Karpas-422 (cell line): ENCODE measurements at regions not wholly inside any gene's neighbourhood (a gene's known extent, or its start where the extent isn't known, plus 50 kb on each side); places are given as distances from the start of the nearest gene placed in this dataset.
"Not testable (repeated sequence)": the region's sequence is repeated elsewhere in the genome, so short reads cannot be mapped to it uniquely, and the experiment has no call there.

Source experiments
- DNase-seq: peaks from one replicate; pipeline ENCODE4 v3.0.0-alpha.2; 2015
- H2AFZ ChIP-seq: fragments of 200-600 bp; sonication (generic); 2 replicates; pipeline ENCODE4 v1.6.1; 2014; ENCODE audit warnings: antibody characterized with exemption, low read length, mixed read lengths
- H3K27ac ChIP-seq: fragments of 200-600 bp; sonication (generic); 2 replicates; pipeline ENCODE4 v1.5.1; 2014; ENCODE audit warnings: mild to moderate bottlenecking, low read length, moderate library complexity
- H3K27me3 ChIP-seq: fragments of 200-600 bp; sonication (generic); 2 replicates; pipeline ENCODE4 v1.6.1; 2014; ENCODE audit warnings: low read length, mixed read lengths
- H3K36me3 ChIP-seq: fragments of 200-600 bp; sonication (generic); 2 replicates; pipeline ENCODE4 v1.6.1; 2014; ENCODE audit warnings: low read length, mixed read lengths; ENCODE audit not compliant: insufficient read depth
- H3K4me1 ChIP-seq: fragments of 200-600 bp; sonication (generic); 2 replicates; pipeline ENCODE4 v1.6.1; 2014; ENCODE audit warnings: mild to moderate bottlenecking, low read length, mixed read lengths
- H3K4me2 ChIP-seq: fragments of 200-600 bp; sonication (generic); 2 replicates; pipeline ENCODE4 v1.6.1; 2014; ENCODE audit warnings: low read length, low read depth, mild to moderate bottlenecking; ENCODE audit not compliant: poor library complexity, severe bottlenecking
- H3K4me3 ChIP-seq: fragments of 200-600 bp; sonication (generic); 2 replicates; pipeline ENCODE4 v1.5.1; 2014; ENCODE audit warnings: mild to moderate bottlenecking, antibody characterized with exemption, low read length, mixed read lengths
- H3K79me2 ChIP-seq: fragments of 200-600 bp; sonication (generic); 2 replicates; pipeline ENCODE4 v1.6.1; 2014; ENCODE audit warnings: mild to moderate bottlenecking, low read length, mixed read lengths
- H3K9ac ChIP-seq: fragments of 200-600 bp; sonication (generic); 2 replicates; pipeline ENCODE4 v1.6.0; 2014; ENCODE audit warnings: low read length
- H3K9me2 ChIP-seq: fragments of 200-600 bp; sonication (generic), shearing (Covaris generic); replicated peaks from 2 replicates; pipeline ENCODE4 v1.6.0; 2014; ENCODE audit warnings: mild to moderate bottlenecking, low read length, moderate library complexity; ENCODE audit not compliant: insufficient read depth
- H3K9me3 ChIP-seq: fragments of 300-700, 200-600 bp; sonication (generic); 2 replicates; pipeline ENCODE4 v1.6.1; 2014; ENCODE audit warnings: low read length, mixed read lengths
- H4K20me1 ChIP-seq: fragments of 200-600 bp; sonication (generic); 2 replicates; pipeline ENCODE4 v1.6.1; 2014; ENCODE audit warnings: mild to moderate bottlenecking, antibody characterized with exemption, low read length, low read depth; ENCODE audit not compliant: insufficient read depth

DNA sequence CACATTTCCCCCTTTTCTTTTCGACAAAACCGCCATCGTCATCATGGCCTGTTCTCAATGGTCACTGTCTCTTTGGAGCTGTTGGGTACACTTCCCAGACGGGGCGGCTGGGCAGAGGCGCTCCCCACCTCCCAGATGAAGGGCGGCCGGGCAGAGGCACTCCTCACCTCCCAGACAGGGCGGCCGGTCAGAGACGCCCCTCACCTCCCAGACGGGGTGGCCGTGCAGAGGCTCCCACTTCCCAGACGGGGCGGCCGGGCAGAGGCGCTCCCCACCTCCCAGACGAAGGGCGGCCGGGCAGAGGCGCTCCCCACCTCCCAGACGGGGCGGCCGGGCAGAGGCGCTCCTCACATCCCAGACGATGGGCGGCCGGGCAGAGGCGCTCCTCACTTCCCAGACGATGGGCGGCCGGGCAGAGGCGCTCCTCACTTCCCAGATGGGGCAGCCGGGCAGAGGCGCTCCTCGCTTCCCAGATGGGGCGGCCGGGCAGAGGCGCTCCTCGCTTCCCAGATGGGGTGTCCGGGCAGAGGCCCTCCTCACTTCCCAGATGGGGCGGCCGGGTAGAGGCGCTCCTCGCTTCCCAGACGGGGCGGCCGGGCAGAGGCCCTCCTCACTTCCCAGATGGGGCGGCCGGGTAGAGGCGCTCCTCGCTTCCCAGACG is 82.6 kb upstream of the TFPI start:
- H3K4me3 ChIP-seq, H3K79me2 ChIP-seq, H3K9me3 ChIP-seq, H3K27me3 ChIP-seq, H4K20me1 ChIP-seq, H3K9me2 ChIP-seq, H3K9ac ChIP-seq, H3K27ac ChIP-seq, DNase-seq, H3K36me3 ChIP-seq, H3K4me2 ChIP-seq, H2AFZ ChIP-seq, H3K4me1 ChIP-seq: not testable (repeated sequence)

DNA sequence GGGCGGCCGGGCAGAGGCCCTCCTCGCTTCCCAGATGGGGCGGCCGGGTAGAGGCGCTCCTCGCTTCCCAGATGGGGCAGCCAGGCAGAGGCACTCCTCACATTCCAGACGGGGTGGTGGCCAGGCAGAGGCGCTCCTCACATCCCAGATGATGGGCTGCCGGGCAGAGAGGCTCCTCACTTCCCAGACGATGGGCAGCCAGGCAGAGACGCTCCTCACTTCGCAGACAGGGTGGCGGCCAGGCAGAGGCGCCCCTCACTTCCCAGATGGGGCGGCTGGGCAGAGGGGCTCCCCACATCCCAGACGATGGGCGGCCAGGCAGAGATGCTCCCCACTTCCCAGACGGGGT is 83.1 kb upstream of the TFPI start:
- not testable (repeated sequence) for DNase-seq, H3K9me2 ChIP-seq, H3K4me2 ChIP-seq, H3K4me3 ChIP-seq, H4K20me1 ChIP-seq, H3K9ac ChIP-seq, H3K27me3 ChIP-seq, H3K4me1 ChIP-seq, H3K27ac ChIP-seq, H3K79me2 ChIP-seq, H2AFZ ChIP-seq, H3K36me3 ChIP-seq, H3K9me3 ChIP-seq

DNA sequence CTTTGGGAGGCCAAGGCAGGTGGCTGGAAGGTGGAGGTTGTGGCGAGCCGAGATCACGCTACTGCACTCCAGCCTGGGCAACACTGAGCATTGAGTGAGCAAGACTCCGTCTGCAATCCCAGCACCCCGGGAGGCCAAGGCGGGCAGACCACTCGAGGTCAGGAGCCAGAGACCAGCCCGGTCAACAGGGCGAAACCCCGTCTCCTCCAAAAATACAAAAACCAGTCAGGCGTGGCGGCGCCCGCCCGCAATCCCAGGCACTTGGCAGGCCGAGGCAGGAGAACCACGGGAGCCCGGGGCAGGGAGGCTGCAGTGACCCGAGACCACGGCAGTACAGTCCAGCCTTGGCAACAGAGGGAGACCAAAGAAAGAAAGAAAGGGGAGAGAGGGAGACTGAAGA is 83.5 kb upstream of the TFPI start:
- not testable (repeated sequence) for H3K79me2 ChIP-seq, H3K27ac ChIP-seq, H3K4me2 ChIP-seq, H3K4me1 ChIP-seq, DNase-seq, H3K36me3 ChIP-seq, H3K4me3 ChIP-seq, H2AFZ ChIP-seq, H3K9me3 ChIP-seq, H3K9me2 ChIP-seq, H3K27me3 ChIP-seq, H4K20me1 ChIP-seq, H3K9ac ChIP-seq

DNA sequence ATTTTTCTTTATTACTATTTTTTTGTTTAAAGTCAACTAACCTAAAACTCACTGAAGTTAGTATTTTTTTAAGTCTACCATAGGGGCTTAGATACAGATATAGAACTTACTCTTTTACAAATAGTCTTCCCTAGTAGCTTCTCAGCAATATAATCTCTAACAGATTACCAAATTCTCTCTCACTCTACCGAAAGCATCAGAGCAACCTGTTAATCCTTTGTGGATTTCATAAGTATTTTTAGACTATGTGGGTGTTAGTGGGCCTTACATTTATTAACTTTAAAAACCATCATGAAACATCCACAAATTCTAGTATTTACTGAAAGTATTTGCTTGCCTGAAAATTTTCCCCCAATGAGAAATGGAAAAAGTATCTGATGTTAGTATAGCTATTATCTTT is 84.6 kb upstream of the TFPI start:
- Histone ChIP-seq H3K27me3 (no peaks in the 10 kb centered on the region), H3K27ac (no peak overlapping the region), H3K9me3 (no peaks in the 10 kb centered on the region), H3K36me3 (no peaks in the 10 kb centered on the region), H3K9me2 (no peaks in the 10 kb centered on the region), H3K79me2 (no peaks in the 10 kb centered on the region), H3K9ac (no peak overlapping the region), H3K4me3 (no peak overlapping the region), H2AFZ (no peak overlapping the region), H3K4me1 (no peaks in the 10 kb centered on the region), H4K20me1 (no peaks in the 10 kb centered on the region), H3K4me2 (no peak overlapping the region)
- DNase-seq: no peak

DNA sequence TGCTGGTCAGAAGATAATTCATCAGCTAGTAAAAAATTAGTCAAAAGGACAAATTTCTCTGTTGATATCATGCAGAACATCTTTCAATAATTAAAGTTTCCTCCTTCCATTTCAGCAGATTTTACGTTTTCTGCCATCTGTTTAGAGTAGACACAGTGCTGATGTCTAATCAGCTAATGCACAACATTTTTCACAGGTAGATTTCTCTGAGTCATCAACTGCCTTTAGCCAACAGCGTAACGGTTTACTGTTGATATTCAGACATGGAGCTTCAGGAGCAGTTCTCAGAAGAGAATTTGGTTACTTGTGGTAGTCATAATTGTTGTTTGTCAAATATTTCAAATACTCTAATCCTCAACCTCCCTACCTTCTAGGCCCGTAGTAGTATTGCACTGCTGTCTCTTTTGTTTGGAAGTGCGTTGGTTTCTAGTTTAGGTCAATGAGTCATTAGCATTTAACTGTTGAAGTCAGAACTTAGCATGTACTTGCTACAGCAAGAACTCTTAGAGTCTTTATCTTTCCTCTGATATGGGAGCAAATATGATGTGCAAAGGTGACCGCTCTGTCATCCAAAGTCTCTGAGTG is 86.8 kb upstream of the TFPI start:
- Histone ChIP-seq H4K20me1 (no peaks in the 10 kb centered on the region), H3K27ac (no peak overlapping the region), H3K4me2 (no peak overlapping the region), H3K9me3 (no peaks in the 10 kb centered on the region; the same call in 1 of the 2 replicates), H3K27me3 (no peaks in the 10 kb centered on the region), H3K4me3 (no peak overlapping the region), H3K36me3 (no peaks in the 10 kb centered on the region), H2AFZ (no peak overlapping the region), H3K4me1 (no peaks in the 10 kb centered on the region), H3K9me2 (no peaks in the 10 kb centered on the region), H3K9ac (no peak overlapping the region), H3K79me2 (no peaks in the 10 kb centered on the region)
- DNase-seq: no peak

DNA sequence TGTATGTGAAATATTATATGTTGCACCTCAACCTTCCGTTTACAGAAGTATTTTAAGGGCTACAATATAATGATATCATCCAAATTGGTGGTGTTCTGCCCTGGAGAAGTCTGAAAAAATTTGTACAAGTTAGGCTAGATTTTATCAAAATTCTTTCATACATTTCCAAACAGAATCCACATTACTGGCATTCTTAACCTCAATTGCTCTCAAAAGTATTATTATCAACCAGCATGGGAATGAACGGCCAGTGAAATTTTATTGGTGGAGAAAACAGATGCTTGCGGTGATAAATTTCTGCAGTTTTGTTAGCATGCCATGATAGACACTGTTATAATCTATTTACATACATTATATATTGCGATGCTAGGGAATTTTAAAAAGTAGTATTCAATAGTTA is 88.3 kb upstream of the TFPI start:
- no peak overlapping the region for H3K4me2 ChIP-seq
- H3K9me2 ChIP-seq: no peaks in the 10 kb centered on the region
- H3K9me3 ChIP-seq: no peaks in the 10 kb centered on the region; the same call in 1 of the 2 replicates
- H2AFZ ChIP-seq: no peak overlapping the region
- no peaks in the 10 kb centered on the region for H3K27me3 ChIP-seq
- H3K36me3 ChIP-seq: no peaks in the 10 kb centered on the region
- no peaks in the 10 kb centered on the region for H4K20me1 ChIP-seq
- no peak overlapping the region for H3K9ac ChIP-seq
- DNase-seq: no peak
- H3K4me1 ChIP-seq: no peaks in the 10 kb centered on the region
- no peaks in the 10 kb centered on the region for H3K79me2 ChIP-seq
- H3K4me3 ChIP-seq: no peak overlapping the region
- H3K27ac ChIP-seq: no peak overlapping the region

DNA sequence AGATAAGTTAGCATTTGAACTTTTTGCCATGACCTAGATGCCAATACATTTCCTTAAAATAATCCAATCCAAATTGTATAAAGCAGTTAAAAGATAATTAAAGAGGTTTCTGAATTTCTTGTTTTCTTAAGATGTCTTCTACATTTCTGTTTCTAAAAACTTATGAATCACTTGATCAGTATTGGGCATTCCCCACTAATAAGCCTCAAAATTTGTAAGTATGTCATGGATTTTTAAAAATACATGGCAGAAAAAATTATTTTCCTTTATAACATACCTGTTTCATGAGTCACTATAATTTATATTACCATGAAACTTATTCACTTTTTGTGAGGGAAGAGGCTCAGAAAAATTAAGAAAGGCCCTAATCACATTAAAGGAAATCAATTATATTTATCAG is 90.3 kb upstream of the TFPI start:
- no peak overlapping the region for H3K4me2 ChIP-seq

DNA sequence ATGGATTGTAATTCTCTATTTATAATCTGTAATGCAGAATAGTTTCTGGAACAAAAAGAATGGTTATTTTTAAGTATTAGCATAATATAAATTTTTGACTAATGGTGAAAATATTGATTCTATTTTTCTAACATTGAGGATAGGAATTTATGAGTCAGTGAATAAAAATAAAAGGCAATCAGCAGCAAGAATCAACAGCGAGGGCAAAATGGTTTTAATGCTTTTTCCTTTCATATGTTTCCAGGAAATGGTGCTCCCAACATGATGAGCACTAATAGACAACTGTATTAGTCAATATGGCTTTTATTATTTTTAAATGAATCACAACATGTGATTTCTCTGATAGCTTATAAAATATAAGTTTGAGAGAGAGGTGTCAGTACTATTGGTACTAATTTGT is 90.7 kb upstream of the TFPI start:
- Histone ChIP-seq H4K20me1 (no peaks in the 10 kb centered on the region), H3K4me1 (no peaks in the 10 kb centered on the region), H3K9me2 (no peaks in the 10 kb centered on the region), H2AFZ (no peak overlapping the region), H3K4me3 (no peak overlapping the region), H3K36me3 (no peaks in the 10 kb centered on the region), H3K9ac (no peak overlapping the region), H3K4me2 (no peak overlapping the region), H3K79me2 (no peaks in the 10 kb centered on the region), H3K27ac (no peak overlapping the region), H3K9me3 (no peaks in the 10 kb centered on the region; the same call in 1 of the 2 replicates), H3K27me3 (no peaks in the 10 kb centered on the region)
- DNase-seq: no peak

More for the DNA sequence above, 90.3 kb upstream of the TFPI start:
- Histone ChIP-seq H3K4me1 (no peaks in the 10 kb centered on the region), H3K36me3 (no peaks in the 10 kb centered on the region), H2AFZ (no peak overlapping the region), H3K79me2 (no peaks in the 10 kb centered on the region), H3K27ac (no peak overlapping the region), H3K9ac (no peak overlapping the region), H3K27me3 (no peaks in the 10 kb centered on the region), H4K20me1 (no peaks in the 10 kb centered on the region), H3K4me3 (no peak overlapping the region), H3K9me2 (no peaks in the 10 kb centered on the region), H3K9me3 (no peaks in the 10 kb centered on the region; the same call in 1 of the 2 replicates)
- DNase-seq: no peak
